ENCODE measurements at regions not wholly inside any gene's neighbourhood (a gene's known extent, or its start where the extent isn't known, plus 50 kb on each side); places are given as distances from the start of the nearest gene placed in this dataset.

DNA sequence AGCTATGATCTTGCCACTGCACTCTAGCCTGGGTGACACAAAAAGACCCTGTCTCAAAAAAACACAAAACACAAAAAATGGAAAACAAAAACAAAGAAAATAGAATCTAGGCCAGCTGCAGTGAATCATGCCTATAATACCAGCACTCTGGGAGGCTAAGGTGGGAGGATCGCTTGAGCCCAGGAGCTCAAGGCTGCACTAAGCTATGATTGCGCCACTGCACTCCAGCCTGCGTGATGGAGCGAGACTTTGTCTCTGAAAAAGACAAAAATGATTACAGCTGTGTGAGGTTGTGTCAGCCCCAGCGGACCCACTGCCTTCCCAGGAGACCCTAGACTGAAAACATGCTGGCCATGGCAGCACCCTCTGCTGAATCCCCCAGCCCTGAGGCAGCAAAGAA is 80.2 kb upstream of the ZBTB40 start:
- no peak for DNase-seq (ENCODE audit: low read depth in 3 of 3, low spot score in 2 of 3)

DNA sequence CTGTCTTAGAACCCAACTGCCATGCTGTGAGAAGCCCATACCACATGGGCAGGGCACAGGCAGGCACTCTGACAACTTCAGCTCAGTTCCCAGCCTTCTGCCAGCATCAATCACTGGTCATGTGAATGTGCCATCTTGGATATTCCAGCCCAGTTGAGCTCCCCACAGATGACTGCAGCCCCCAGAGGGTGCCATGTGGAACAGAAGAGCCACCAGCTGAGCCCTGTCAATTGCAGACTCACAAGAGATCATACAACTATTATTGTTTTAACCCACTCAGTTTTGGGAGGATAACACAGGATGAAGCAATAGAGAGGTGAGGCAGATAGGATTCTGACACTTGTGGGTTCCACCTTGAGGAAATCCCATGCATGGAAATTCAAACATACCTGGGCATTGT is 78.4 kb upstream of the ZBTB40 start:
- DNase-seq (ENCODE audit: low read depth in 3 of 3, low spot score in 2 of 3): no peak

GRCh38 chr1:22374001-22374400 is 77.7 kb upstream of the ZBTB40 start:
- DNase-seq (ENCODE audit: low read depth in 3 of 3, low spot score in 2 of 3): no peak

DNA sequence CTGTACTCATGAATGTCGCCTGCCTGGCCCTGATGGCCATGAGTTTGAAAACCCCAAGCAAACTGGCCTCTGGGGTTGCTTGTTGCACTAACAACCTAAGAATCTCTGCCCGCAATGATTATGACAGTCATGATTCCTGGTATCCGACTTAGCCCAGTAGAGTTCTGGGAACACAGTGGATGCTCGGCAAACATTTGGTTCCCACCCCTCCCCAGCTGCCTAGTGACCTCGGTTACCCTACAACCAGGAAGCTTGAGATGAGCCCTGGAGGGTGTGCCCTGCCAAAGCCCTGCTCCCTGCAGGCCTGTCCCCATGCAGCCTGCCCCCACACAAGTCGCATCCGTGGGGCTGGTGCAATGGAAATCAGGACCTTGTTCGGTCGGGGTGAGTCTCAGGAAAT is 76.0 kb upstream of the ZBTB40 start:
- no peak for DNase-seq (ENCODE audit: low read depth in 3 of 3, low spot score in 2 of 3)

DNA sequence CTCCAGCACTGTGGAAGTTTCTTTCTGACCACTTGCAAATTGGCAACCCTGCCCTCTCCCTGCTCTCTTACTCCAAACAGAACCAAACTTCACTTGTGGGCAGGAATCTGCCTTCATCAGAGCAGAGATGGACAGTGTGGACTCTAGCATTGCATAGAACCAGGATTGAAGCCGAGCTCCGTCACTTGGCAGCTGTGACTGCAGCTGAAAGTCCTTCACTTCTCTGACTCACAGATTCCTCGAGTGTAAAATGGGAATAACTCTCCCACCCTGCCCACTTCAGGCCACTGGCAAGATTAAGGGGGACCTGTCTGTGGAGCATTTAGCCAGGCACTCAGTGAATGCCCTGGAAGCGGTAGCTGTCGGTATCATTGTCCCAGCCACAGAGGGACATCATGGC is 75.7 kb upstream of the ZBTB40 start:
- no peak for DNase-seq (ENCODE audit: low read depth in 3 of 3, low spot score in 2 of 3)

DNA sequence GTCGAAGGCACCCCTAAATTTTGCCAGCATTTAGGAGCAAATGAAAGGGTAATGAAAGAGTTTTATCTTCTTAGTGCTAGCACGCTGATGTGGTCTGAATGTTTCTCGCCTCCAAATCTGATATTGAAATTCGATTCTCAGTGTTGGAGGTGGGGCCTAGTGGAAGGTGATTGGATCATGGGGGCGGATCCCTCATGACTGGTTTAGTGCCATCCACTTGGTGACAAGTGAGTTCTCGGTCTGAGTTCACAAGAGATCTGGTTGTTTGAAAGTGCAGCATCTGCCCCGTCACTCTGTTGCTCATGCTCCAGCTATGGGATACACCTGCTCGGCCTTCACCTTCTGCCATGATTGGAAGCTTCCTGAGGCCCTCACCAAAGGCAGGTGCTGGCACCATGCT is 75.1 kb upstream of the ZBTB40 start:
- DNase-seq (ENCODE audit: low read depth in 3 of 3, low spot score in 2 of 3): no peak

DNA sequence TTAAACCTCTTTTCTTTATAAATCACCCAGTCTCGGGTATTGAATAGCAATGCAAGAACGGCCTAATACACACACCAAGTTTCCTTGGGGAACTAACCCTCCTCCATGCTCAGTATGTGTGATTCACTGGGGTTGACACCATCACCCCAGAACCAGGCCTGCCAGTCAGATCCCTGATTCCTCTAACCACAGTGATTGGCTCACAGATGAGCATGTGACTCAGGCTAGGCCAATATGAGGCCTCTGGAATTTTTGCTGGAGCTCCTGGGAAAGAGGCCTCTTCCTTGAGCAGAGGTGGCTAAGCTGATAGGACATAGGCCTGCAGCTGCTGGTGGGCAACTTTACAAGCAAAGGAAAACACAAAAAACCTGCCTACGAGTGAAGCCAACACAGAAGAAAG is 74.7 kb upstream of the ZBTB40 start:
- DNase-seq (ENCODE audit: low read depth in 3 of 3, low spot score in 2 of 3): no peak

DNA sequence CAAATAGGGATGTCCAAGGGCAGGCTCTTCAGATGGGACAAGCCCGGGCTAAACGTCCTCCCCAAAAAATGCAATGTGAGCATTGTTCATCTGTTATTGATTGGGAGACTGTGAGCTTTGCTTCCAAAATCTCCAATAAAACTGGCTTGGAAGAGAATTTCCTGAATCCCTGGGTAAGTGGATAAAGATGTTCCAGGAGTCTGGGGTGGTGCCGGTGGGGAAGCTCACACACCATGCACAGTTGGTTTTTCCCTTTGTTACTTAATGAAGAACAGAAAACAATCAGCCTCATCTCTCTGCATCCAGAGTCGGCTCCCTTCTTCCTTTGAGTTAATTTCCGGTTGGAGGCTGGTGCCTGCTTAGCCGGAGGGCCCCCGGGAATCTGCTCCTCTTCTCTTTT is 72.1 kb upstream of the ZBTB40 start:
- DNase-seq (ENCODE audit: low read depth in 3 of 3, low spot score in 2 of 3): no peak

DNA sequence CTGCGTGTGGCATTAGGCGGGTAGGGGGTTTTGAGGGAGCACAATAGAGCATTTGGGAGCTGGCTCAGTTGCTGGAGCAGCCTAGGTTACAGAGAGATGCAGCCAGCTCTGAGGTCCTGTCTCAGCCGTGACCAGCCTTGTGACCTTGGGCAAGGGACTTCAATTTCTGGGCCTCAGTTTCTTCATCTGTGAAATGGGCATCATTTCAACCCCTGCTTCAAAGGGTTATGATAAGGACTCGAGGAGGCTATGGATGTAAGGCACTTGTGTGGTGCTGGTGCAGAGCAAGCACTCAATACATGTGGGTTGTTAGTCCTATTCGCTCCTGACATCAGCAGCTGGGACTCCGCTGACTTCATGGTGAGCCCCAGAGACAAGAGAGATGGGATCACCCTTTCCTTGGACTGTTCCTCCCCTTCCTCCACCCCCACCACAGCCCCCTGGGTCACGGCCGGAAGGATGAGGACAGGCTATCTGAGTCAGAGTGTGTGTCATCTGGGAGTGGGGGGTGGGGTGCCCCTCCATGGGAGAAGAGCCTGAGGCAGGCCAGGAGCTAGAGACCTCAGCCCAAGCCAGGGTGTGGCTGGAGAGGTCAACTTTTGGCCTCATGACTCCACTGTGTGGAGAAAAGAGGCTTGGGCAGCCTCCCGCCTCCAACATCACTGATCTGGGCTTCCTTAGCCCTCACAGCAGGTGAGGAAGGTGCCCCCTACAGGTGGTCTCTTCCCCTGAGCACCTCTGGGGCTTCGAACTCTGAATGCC is 71.4 kb upstream of the ZBTB40 start:
- no peak for DNase-seq (ENCODE audit: low read depth in 3 of 3, low spot score in 2 of 3)

DNA sequence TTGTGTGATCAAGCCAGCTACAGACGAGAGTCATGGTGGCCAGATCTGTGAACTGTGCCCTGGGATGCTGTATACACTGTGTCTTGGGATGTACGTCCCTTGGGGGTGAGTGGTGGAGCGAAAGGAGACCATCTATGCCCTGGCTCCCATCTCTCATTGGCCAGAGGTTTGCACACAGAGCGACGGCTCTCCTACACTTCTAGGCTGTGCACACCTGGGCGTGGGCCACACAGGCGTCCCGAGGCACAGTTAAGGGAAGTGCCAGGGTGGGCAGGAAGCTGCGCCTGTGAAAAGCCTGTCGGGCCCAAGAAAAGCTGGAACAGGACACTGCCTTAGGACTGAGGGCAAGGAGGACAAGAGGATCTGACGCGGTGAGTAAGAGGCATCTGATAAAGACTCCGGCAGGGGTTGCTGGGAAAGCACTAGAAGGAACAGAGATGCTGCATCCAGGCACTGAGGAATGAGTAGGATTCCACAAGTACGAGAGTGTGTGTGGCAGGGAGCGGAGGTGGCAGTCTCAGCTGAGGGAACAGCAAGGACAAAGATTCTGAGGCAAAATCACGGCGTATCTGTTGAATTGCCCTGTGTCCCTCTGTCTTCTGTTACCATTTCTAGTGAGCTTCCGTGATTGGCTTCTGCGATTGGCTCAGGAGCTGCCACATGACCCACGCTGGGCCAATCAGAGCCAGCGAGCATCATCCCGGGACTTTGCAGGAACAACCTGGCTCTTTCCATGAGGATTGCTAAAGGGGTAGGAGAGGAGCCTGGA is 67.9 kb upstream of the ZBTB40 start:
- no peak for DNase-seq (ENCODE audit: low read depth in 3 of 3, low spot score in 2 of 3)

DNA sequence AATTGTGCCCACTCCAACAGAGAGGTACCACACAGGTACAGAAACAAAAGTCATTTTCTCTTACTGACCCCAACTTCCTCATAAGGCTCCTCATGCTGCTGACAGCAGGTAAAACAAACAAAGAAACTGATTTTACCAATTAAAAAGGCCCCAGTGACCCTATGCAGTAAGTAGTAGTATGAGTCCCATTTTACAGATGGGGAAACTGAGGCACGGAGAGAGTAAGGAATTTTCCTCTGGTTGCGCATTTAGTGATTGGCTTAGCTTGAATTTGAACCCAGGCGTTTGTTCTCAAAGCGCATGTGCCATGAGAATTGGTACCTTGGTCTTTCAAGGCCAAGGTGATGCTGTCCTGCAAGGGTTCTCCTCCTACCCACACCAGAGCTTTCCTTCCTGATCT is 66.1 kb upstream of the ZBTB40 start:
- DNase-seq (ENCODE audit: low read depth in 3 of 3, low spot score in 2 of 3): no peak

GRCh38 chr1:22386774-22387173 is 64.9 kb upstream of the ZBTB40 start:
- no peak for DNase-seq (ENCODE audit: low read depth in 3 of 3, low spot score in 2 of 3)

DNA sequence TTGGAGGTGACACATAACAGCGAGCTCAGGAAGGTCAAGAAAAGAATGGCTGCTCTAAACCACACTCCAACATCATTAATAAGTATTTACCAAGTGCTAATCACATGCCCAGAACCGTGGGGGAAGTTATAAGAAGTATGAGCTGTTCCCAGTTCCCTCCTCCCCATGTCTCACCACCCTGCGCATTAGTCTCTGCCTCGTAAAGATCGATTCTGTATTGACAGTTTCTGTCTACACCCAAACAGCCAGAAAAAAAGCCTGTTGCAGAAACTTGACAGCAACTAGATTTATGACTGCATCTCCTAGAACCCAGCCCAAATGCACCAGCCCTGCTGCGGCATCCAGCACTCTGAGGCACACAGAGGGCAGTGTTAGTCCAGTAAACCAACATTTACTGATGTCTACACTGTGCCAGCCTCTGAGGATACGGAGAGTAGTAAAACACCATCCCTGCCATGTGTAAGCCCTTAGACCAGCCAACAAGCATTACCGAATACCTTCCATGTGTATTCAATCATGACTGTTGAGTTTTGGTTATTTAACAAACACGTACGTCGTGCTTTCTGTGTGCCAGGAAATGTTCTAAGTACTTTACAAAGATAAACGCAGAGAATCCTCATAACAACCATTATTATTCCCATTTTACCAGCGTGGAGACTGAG is 63.6 kb upstream of the ZBTB40 start:
- no peak for DNase-seq (ENCODE audit: low read depth in 3 of 3, low spot score in 2 of 3)

GRCh38 chr1:22388671-22389450 is 62.8 kb upstream of the ZBTB40 start:
- DNase-seq (ENCODE audit: low read depth in 3 of 3, low spot score in 2 of 3): no peak

GRCh38 chr1:22393587-22393986 is 58.1 kb upstream of the ZBTB40 start:
- no peak for DNase-seq (ENCODE audit: low read depth in 3 of 3, low spot score in 2 of 3)

GRCh38 chr1:22398656-22399420 is 52.8 kb upstream of the ZBTB40 start:
- no peak for DNase-seq (ENCODE audit: low read depth in 3 of 3, low spot score in 2 of 3)

- no peak for DNase-seq (ENCODE audit: low read depth in 3 of 3, low spot score in 2 of 3)
Observed at GRCh38 chr1:22399421-22400091, 52.1 kb upstream of the ZBTB40 start.
